ENCODE measurements at regions not wholly inside any gene's neighbourhood (a gene's known extent, or its start where the extent isn't known, plus 50 kb on each side); places are given as distances from the start of the nearest gene placed in this dataset.
A peak's percentile ranks its signal among the peaks of the same experiment; 100 is the strongest.
"Not testable (repeated sequence)": the region's sequence is repeated elsewhere in the genome, so short reads cannot be mapped to it uniquely, and the experiment has no call there.

DNA sequence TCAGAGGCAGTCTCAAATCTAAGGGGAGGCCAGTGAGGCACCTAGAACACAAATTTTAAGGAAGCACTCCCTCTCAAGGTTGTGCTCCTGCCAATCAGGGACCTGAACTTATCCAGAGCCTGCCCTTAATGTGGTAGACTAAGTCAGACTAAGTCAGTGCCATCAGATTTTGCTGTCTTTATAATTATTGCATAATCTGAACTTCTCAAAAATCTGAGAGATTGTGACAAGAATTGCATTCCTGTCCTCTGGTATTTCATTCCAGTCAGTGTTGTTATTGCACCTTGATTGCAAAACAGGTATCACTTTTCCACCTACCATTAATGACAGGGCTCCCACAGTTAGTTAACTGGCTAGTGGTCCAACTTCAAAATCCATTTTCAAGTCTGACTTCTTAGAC lies 197.1 kb upstream of the HCN1 start:
- Mint-ChIP-seq H3K4me1 (no peaks in the 10 kb centered on the region), H3K36me3 (no peaks in the 10 kb centered on the region), H3K27me3 (no peaks in the 10 kb centered on the region), H3K9me3 (peaks cover 0 to 34% (median 17%) of the 10 kb centered on the region in 7 donors), H3K4me3 (no peak overlapping the region), H3K27ac (no peak overlapping the region)
- DNase-seq (no peak), ATAC-seq (ENCODE audit: low read depth in 2 of 2) (no peak)

DNA sequence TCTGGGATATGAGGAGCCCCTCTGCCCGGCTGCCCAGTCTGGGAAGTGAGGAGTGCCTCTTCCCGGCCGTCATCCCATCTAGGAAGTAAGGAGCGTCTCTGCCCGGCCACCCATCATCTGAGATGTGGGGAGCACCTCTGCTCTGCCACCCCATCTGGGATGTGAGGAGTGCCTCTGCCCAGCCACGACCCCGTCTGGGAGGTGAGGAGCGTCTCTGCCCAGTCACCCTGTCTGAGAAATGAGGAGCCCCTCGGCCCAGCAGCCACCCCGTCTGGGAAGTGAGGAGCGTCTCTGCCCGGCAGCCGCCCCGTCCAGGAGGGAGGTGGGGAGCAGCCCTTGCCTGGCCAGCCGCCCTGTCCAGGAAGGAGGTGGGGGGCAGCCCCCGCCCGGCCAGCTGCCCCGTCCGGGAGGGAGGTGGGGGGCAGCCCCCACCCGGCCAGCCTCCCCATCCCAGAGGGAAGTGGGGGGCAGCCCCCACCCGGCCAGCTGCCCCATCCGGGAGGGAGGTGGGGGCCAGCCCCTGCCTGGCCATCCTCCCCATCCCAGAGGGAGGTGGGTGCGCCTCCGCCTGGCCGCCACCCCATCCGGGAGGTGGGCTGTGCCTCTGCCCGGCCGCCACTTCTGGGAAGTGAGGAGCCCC lies 194.4 kb upstream of the HCN1 start:
- not testable (repeated sequence) for ATAC-seq (ENCODE audit: low read depth in 2 of 2); DNase-seq; H3K27ac Mint-ChIP-seq; H3K27me3 Mint-ChIP-seq; H3K4me3 Mint-ChIP-seq; H3K4me1 Mint-ChIP-seq; H3K36me3 Mint-ChIP-seq
- peaks cover 5 to 33% (median 17%) of the 10 kb centered on the region in 7 donors for H3K9me3 Mint-ChIP-seq

DNA sequence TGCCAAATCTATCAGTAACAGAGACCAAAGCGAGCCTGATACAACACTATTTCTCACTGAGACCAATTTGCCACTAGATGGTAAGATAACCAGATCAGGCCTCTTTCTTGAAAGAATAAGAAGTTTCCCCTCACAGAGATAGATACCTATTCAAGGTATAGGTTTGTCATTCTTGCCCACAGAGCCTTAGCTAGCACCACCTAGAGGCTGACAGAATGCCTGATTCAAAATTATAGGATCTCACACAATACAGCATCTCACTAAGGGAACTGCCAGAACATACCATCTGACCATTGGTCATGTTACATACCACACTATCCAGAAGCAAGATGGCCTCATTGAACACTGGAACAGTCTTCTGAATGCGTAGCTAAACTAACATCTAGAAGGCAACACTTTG lies 166.6 kb upstream of the HCN1 start:
- DNase-seq: no peak
- H3K9me3 Mint-ChIP-seq: peaks cover 6 to 15% (median 12%) of the 10 kb centered on the region in 7 donors
- no peaks in the 10 kb centered on the region for H3K36me3 Mint-ChIP-seq
- H3K4me1 Mint-ChIP-seq: no peaks in the 10 kb centered on the region
- H3K27me3 Mint-ChIP-seq: no peaks in the 10 kb centered on the region
- no peak for ATAC-seq (ENCODE audit: low read depth in 2 of 2)
- H3K27ac Mint-ChIP-seq: no peak overlapping the region
- H3K4me3 Mint-ChIP-seq: peak overlapping the region in 1 of 8 donors; percentile 29

DNA sequence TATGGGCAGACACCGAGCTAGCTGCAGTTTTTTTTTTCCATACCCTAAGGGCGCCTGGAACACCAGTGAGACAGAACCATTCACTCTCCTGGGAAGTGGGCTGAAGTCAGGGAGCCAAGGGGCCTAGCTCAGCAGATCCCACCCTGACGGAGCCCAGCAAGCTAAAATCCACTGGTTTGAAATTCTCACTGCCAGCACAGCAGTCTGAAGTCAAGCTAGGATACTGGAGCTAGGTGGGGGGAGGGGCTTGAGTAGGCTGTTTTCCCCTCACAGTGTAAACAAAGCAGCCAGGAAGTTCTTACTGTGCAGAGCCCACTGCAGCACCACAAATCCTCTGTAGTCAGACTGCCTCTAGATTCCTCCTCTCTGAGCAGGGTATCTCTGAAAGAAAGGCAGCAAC lies 151.7 kb upstream of the HCN1 start:
- Mint-ChIP-seq H3K27me3 (no peaks in the 10 kb centered on the region), H3K36me3 (no peaks in the 10 kb centered on the region), H3K27ac (no peak overlapping the region), H3K4me1 (no peaks in the 10 kb centered on the region), H3K4me3 (no peak overlapping the region), H3K9me3 (peaks cover 3 to 32% (median 17%) of the 10 kb centered on the region in 7 donors)
- ATAC-seq (ENCODE audit: low read depth in 2 of 2) (no peak), DNase-seq (no peak)

DNA sequence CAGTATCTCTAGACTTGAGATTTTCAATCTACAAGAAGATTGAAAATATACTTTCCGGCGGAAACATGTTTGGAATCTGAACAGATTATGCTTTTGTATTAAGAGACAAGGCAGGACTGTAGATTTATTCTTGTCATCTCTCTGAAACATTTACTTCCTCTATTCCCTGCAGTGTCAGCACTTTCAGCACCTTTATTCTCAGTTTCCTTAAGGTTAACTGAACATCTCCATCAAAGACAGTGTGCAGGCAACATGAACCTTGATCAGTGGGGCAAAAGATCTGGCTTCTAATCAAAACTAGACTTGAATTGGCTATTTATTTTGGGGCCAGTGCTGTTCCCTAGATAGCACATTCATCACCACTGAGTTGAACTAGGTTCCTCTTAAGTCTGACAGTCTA lies 129.9 kb upstream of the HCN1 start:
- Mint-ChIP-seq H3K27ac (no peak overlapping the region), H3K4me3 (no peak overlapping the region), H3K9me3 (peaks cover 5 to 29% (median 9%) of the 10 kb centered on the region in 7 donors), H3K36me3 (no peaks in the 10 kb centered on the region), H3K4me1 (no peaks in the 10 kb centered on the region), H3K27me3 (no peaks in the 10 kb centered on the region)
- no peak for ATAC-seq (ENCODE audit: low read depth in 2 of 2)
- no peak for DNase-seq

DNA sequence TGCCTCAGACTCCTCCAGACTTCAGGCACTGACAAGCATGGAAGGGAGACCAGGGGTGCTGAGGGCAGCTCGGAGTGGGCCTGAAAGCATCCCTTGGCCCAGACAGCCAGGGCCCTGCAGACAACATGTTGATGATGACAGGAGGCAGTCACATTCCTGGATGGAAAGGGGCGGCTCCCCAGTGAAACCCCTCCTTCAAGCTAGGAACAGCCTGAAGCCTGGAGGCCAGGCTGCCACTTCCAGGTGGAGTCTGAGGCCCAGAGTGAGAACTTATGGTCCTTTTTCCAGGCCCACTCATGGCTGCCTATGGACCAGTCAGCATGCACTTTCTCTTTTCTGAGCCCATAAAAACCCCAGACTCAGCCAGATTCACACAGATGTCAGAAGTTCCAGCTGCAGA lies 104.2 kb upstream of the HCN1 start:
- no peak overlapping the region for H3K27ac Mint-ChIP-seq
- no peak for ATAC-seq (ENCODE audit: low read depth in 2 of 2)
- no peak overlapping the region for H3K4me3 Mint-ChIP-seq
- H3K9me3 Mint-ChIP-seq: peaks cover 5 to 45% (median 22%) of the 10 kb centered on the region in 7 donors
- H3K36me3 Mint-ChIP-seq: no peaks in the 10 kb centered on the region
- H3K27me3 Mint-ChIP-seq: no peaks in the 10 kb centered on the region
- H3K4me1 Mint-ChIP-seq: no peaks in the 10 kb centered on the region
- DNase-seq: no peak

DNA sequence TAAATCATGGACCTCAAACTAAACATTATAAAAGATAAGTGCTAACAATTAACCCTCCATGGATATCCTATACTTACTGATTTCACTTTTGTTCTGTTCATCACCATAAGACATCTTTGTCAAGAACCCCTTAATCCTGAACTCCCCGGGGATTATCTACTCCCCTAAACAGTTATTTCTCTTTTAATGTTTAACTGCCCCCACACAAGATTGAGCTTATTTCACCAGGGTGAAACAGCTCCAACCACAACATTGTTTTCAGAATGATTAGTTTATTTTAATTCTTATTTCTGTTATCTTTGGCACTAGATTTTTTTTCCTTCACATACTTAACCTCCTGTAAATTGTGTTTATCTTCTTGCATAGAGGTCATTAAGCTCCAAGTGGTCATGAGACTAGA lies 103.2 kb upstream of the HCN1 start:
- H3K27me3 Mint-ChIP-seq: no peaks in the 10 kb centered on the region
- no peak for DNase-seq
- no peaks in the 10 kb centered on the region for H3K4me1 Mint-ChIP-seq
- no peak for ATAC-seq (ENCODE audit: low read depth in 2 of 2)
- H3K4me3 Mint-ChIP-seq: no peak overlapping the region
- no peaks in the 10 kb centered on the region for H3K36me3 Mint-ChIP-seq
- H3K9me3 Mint-ChIP-seq: peaks cover 4 to 37% (median 20%) of the 10 kb centered on the region in 7 donors
- H3K27ac Mint-ChIP-seq: no peak overlapping the region

DNA sequence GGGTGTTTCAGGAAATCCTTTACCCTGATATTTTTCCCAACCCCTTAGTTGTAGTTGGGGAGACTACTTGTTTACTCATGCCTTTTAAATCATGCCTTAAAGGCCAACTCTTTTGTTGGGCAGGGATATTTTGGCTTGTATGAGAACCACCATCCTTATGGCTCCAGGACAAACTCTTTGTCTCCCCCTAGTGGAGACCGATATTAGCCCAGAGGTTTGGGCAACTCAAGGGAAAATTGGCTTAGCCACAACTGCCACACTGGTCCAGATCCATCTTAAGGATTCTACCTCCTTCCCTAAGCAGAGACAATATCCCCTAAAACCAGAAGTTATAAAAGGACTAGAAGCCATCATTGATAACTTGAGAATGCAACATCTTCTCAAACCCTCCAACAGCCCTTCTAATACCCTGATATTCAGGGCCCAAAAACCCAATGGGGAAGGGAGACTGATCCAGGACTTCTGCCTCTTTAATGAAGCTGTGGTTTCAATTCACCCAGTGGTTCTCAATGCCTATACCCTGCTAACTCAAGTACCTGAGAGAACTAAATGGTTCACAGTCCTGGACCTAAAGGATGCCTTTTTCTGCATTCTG lies 100.9 kb upstream of the HCN1 start:
- DNase-seq (no peak), ATAC-seq (ENCODE audit: low read depth in 2 of 2) (no peak)
- peaks cover 4 to 39% (median 14%) of the 10 kb centered on the region in 7 donors for H3K9me3 Mint-ChIP-seq
- no peaks in the 10 kb centered on the region for H3K4me1 Mint-ChIP-seq
- no peak overlapping the region for H3K4me3 Mint-ChIP-seq
- no peaks in the 10 kb centered on the region for H3K27me3 Mint-ChIP-seq
- no peak overlapping the region for H3K27ac Mint-ChIP-seq
- no peaks in the 10 kb centered on the region for H3K36me3 Mint-ChIP-seq

DNA sequence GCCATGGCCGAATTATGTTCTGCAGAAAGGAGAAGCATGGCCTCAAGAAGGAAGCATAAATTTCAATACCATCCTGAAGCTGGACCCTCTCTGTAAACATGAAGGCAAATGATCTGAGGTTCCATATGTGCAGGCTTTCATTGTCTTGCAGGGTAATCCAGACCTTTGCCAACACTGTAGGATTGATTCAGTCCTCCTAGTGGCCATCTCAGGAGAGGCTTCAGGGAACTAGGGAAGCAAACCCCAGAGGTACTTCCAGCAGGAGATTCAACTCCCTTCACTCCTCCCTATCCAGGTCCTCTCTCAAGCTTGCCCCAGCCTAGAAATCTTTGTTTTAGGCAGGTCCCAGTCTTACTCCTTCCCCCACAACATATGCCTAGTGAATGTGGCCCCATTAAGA lies 99.3 kb upstream of the HCN1 start:
- H3K27ac Mint-ChIP-seq: no peak overlapping the region
- H3K4me3 Mint-ChIP-seq: no peak overlapping the region
- no peaks in the 10 kb centered on the region for H3K4me1 Mint-ChIP-seq
- H3K36me3 Mint-ChIP-seq: no peaks in the 10 kb centered on the region
- ATAC-seq (ENCODE audit: low read depth in 2 of 2): no peak
- peaks cover 4 to 32% (median 9%) of the 10 kb centered on the region in 7 donors for H3K9me3 Mint-ChIP-seq
- DNase-seq: no peak
- no peaks in the 10 kb centered on the region for H3K27me3 Mint-ChIP-seq

DNA sequence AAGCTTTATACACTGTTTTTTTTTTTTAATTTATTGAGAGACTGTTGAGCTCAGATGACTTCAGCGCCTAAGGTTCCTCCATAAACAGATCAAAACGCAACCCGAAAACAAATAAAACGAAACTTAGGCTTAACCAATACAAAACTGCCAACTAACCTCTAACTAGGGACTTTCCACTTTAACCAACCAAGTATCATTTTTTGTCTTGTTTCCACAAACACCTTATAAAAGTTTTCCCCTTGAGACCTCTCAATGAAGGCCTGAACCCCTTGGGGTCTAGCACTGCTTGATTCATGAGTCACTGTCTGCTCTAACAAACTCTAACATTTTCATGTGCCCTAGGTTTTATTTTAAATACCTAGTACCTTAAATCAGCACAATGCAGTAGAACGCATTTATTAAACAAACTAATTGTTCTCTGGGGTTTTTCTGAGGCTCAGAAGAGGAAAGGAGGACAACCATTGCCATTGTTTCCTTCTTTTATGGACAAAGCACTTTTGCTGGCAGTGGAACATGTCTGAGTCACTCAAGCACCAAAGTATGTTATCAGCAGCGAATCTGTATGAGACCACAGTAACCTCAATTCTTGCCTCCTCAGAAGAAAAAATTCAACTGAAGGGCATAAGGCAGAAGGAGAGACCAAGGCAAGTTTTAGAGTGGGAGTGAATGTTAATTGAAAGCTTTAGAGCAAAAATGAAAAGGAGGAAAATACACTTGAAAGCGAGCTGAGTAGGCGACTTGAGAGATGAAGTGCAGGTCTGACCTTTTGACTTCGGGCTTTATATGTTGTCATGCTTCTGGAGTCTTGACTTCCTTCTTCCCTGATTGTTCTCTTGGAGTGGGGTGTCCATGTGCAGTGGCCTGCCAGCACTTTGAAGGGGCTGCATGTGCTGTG lies 97.7 kb upstream of the HCN1 start:
- Mint-ChIP-seq H3K36me3 (no peaks in the 10 kb centered on the region), H3K4me3 (no peak overlapping the region), H3K27ac (peak overlapping the region in 1 of 6 donors; percentile 53), H3K27me3 (no peaks in the 10 kb centered on the region), H3K9me3 (peaks cover 5 to 23% (median 10%) of the 10 kb centered on the region in 7 donors), H3K4me1 (no peaks in the 10 kb centered on the region)
- no peak for ATAC-seq (ENCODE audit: low read depth in 2 of 2)
- DNase-seq: no peak

DNA sequence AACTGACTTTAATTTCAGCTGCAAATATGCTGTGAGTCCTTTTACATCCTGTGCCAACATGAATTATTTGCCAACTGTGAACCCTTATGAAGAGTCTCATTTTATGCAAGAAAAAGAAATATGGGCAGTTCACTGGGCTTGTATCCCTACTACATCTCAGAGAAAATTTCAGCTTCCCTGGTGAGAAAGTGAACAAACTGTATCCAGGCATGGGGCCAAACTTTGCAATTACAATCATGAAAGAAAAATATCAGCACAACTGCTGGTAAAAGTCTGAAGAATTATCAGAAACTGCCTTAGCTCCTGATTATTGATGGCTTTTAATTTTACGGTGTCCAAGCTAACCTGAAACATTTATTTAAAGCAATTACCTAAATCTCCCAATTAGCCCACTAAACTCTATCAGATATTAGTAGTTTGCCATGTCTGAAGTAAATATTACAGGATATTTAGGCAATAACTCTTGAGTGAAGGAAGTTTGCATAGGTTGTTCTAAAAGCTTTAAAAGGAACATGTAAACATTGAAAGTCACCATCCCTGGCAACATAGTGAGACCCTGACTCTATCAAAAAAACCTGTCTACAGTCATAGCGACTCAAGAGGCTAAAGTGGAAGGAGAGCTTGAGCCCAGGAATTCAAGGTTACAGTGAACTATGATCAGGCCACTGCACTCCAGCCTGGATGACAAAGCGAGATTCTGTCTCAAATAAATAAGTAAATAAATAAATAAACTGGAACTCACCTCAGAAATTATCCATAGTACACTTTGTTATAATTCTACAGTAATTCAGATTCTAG lies 83.9 kb upstream of the HCN1 start:
- DNase-seq: no peak
- no peak overlapping the region for H3K27ac Mint-ChIP-seq
- H3K4me3 Mint-ChIP-seq: no peak overlapping the region
- no peak for ATAC-seq (ENCODE audit: low read depth in 2 of 2)
- no peaks in the 10 kb centered on the region for H3K27me3 Mint-ChIP-seq
- no peaks in the 10 kb centered on the region for H3K36me3 Mint-ChIP-seq
- H3K9me3 Mint-ChIP-seq: peaks cover 2 to 14% (median 10%) of the 10 kb centered on the region in 7 donors
- no peaks in the 10 kb centered on the region for H3K4me1 Mint-ChIP-seq

DNA sequence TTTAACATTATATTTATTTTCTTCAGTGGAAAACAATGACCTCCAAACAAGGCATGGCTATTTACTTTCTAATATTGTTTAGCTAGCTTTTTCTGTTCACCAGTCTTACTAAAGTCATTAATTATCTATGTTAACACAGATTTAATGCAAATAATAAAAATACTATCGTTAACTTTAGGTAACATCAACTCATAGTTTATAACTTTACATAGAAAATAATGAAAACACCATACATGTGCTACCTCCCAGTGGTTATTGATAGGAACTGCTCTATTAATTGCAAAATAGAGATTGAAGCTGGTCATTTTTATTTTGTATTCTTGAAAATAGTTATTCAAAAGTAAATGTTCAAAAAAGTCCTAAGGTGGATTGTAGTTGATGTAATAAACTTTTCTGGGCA lies 78.3 kb upstream of the HCN1 start:
- no peak overlapping the region for H3K27ac Mint-ChIP-seq

DNA sequence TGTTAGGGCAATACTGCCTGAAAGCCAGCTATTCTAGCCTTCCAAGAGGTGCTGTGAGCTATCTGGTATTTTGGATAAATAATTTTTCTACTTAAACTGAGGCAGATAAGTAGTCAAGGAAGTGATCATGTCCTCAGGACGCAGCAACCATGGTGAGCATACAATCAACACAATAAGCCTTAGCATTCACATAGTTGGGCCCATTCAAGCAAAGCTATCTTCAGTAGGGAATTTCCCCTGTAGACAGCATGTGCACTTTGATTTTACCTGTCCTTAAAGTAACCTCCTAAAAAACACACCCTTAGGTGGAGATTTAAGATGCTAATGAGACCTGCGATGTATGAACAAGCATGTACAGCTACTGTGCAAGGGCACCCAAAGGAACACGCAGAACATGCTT lies 76.2 kb upstream of the HCN1 start:
- H3K27me3 Mint-ChIP-seq: no peaks in the 10 kb centered on the region
- no peaks in the 10 kb centered on the region for H3K4me1 Mint-ChIP-seq
- H3K27ac Mint-ChIP-seq: no peak overlapping the region
- ATAC-seq (ENCODE audit: low read depth in 2 of 2) (no peak), DNase-seq (no peak)
- peaks cover 0 to 9% (median 4%) of the 10 kb centered on the region in 7 donors for H3K9me3 Mint-ChIP-seq
- no peak overlapping the region for H3K4me3 Mint-ChIP-seq
- no peaks in the 10 kb centered on the region for H3K36me3 Mint-ChIP-seq

More for the DNA sequence above, 78.3 kb upstream of the HCN1 start:
- Mint-ChIP-seq H3K9me3 (peaks cover 0 to 12% (median 7%) of the 10 kb centered on the region in 7 donors), H3K4me1 (no peaks in the 10 kb centered on the region), H3K4me3 (no peak overlapping the region), H3K36me3 (no peaks in the 10 kb centered on the region), H3K27me3 (no peaks in the 10 kb centered on the region)
- ATAC-seq (ENCODE audit: low read depth in 2 of 2) (no peak), DNase-seq (no peak)
